BLaER1 (cell line): ENCODE measurements at regions not wholly inside any gene's neighbourhood (a gene's known extent, or its start where the extent isn't known, plus 50 kb on each side); places are given as distances from the start of the nearest gene placed in this dataset.

Experiments used
- H3K27ac ChIP-seq: shearing (Covaris generic); formaldehyde crosslinking; 2 replicates; pipeline ENCODE4 v1.8.1; 2022
- H3K27me3 ChIP-seq: shearing (Covaris generic); formaldehyde crosslinking; 2 replicates; pipeline ENCODE4 v1.8.1; 2022
- H3K36me3 ChIP-seq: shearing (Covaris generic); formaldehyde crosslinking; 2 replicates; pipeline ENCODE4 v1.8.1; 2022
- H3K4me1 ChIP-seq: shearing (Covaris generic); formaldehyde crosslinking; 2 replicates; pipeline ENCODE4 v1.8.1; 2022
- H3K4me2 ChIP-seq: shearing (Covaris generic); formaldehyde crosslinking; 2 replicates; pipeline ENCODE4 v1.8.1; 2022
- H3K4me3 ChIP-seq: shearing (Covaris generic); formaldehyde crosslinking; 2 replicates; pipeline ENCODE4 v1.8.1; 2022
- H3K9ac ChIP-seq: shearing (Covaris generic); formaldehyde crosslinking; 2 replicates; pipeline ENCODE4 v1.8.1; 2022
- H3K9me3 ChIP-seq: shearing (Covaris generic); formaldehyde crosslinking; 2 replicates; pipeline ENCODE4 v1.8.1; 2022
- H4K20me1 ChIP-seq: shearing (Covaris generic); formaldehyde crosslinking; 2 replicates; pipeline ENCODE4 v1.8.1; 2022
- Cebpa-rat ChIP-seq: shearing (Covaris generic); IDR thresholded peaks from 2 replicates; pipeline ENCODE4 v1.8.1; 2022

GRCh38 chr5:97606531-97606930 is 423.5 kb upstream of the RIOK2 start:
- Histone ChIP-seq H4K20me1 (no peaks in the 10 kb centered on the region), H3K4me3 (no peak overlapping the region), H3K27me3 (no peaks in the 10 kb centered on the region), H3K4me2 (no peak overlapping the region), H3K9me3 (no peaks in the 10 kb centered on the region), H3K9ac (no peak overlapping the region), H3K4me1 (no peaks in the 10 kb centered on the region), H3K27ac (no peak overlapping the region), H3K36me3 (no peaks in the 10 kb centered on the region)
- TF ChIP-seq Cebpa-rat: no peak

DNA sequence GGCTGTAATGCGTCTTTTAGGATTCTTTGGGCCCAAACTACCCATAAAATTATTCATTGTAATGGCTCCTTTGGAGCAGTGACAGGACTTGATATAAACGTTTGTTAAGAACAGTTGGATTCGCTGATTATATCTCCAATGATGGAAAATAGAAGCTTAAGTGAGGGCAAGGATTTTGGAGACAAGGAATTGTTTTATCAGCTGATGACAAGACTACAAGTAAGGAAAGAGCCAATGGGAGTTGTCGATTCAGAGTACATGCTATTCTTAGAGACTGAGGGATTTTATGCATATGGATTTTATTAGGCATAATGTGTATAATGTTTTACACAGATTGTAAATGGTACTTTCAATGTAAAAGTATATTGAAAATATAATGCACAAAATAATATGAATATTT is 425.5 kb upstream of the RIOK2 start:
- no peak for TF ChIP-seq Cebpa-rat
- Histone ChIP-seq H3K4me2 (no peak overlapping the region), H4K20me1 (no peaks in the 10 kb centered on the region), H3K9ac (no peak overlapping the region), H3K9me3 (no peaks in the 10 kb centered on the region), H3K4me3 (no peak overlapping the region), H3K27me3 (no peaks in the 10 kb centered on the region), H3K4me1 (no peaks in the 10 kb centered on the region), H3K27ac (no peak overlapping the region), H3K36me3 (no peaks in the 10 kb centered on the region)

GRCh38 chr5:97618721-97619120 is 435.7 kb upstream of the RIOK2 start:
- H3K36me3 ChIP-seq: no peaks in the 10 kb centered on the region
- H3K4me1 ChIP-seq: no peaks in the 10 kb centered on the region
- TF ChIP-seq Cebpa-rat: no peak
- no peak overlapping the region for H3K27ac ChIP-seq
- H3K4me2 ChIP-seq: no peak overlapping the region
- no peak overlapping the region for H3K9ac ChIP-seq
- no peaks in the 10 kb centered on the region for H3K27me3 ChIP-seq
- H3K9me3 ChIP-seq: no peaks in the 10 kb centered on the region
- no peaks in the 10 kb centered on the region for H4K20me1 ChIP-seq
- H3K4me3 ChIP-seq: no peak overlapping the region

GRCh38 chr5:97623441-97623840 is 440.4 kb upstream of the RIOK2 start:
- Histone ChIP-seq H3K27ac (no peak overlapping the region), H3K4me3 (no peak overlapping the region), H3K4me1 (no peaks in the 10 kb centered on the region), H3K9ac (no peak overlapping the region), H4K20me1 (no peaks in the 10 kb centered on the region), H3K9me3 (no peaks in the 10 kb centered on the region), H3K4me2 (no peak overlapping the region), H3K27me3 (no peaks in the 10 kb centered on the region), H3K36me3 (no peaks in the 10 kb centered on the region)
- TF ChIP-seq Cebpa-rat: no peak

DNA sequence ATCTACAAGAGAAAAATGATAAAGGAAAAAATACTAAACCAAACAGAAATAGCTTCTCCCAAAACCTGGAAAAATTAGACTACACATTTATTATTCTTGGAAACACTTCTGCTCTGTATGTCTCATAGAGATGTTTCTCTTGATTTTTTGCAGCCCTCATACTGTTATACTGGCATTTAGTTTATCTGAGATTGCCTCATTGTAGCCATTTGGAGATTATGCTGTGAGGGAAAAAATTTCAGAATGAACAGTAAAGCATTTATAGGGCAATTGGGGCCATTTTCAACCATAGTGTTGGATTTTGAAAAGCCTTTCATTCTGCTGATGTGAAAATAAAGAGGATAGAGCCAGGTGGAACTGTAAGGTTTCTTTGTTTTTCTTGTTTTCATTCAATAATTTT is 441.8 kb upstream of the RIOK2 start:
- Histone ChIP-seq H3K27ac (no peak overlapping the region), H3K4me3 (no peak overlapping the region), H3K4me2 (no peak overlapping the region), H3K36me3 (no peaks in the 10 kb centered on the region), H3K9ac (no peak overlapping the region), H4K20me1 (no peaks in the 10 kb centered on the region), H3K4me1 (no peaks in the 10 kb centered on the region), H3K9me3 (no peaks in the 10 kb centered on the region), H3K27me3 (no peaks in the 10 kb centered on the region)
- no peak for TF ChIP-seq Cebpa-rat

GRCh38 chr5:97627272-97627671 is 444.2 kb upstream of the RIOK2 start:
- Histone ChIP-seq H3K4me2 (no peak overlapping the region), H4K20me1 (no peaks in the 10 kb centered on the region), H3K36me3 (no peaks in the 10 kb centered on the region), H3K9ac (no peak overlapping the region), H3K27me3 (no peaks in the 10 kb centered on the region), H3K9me3 (no peaks in the 10 kb centered on the region), H3K4me3 (no peak overlapping the region), H3K4me1 (no peaks in the 10 kb centered on the region), H3K27ac (no peak overlapping the region)
- TF ChIP-seq Cebpa-rat: no peak

- H3K4me1 ChIP-seq: no peaks in the 10 kb centered on the region
- no peak overlapping the region for H3K27ac ChIP-seq
- no peak for TF ChIP-seq Cebpa-rat
- H3K27me3 ChIP-seq: no peaks in the 10 kb centered on the region
- no peaks in the 10 kb centered on the region for H4K20me1 ChIP-seq
- H3K36me3 ChIP-seq: no peaks in the 10 kb centered on the region
- H3K4me3 ChIP-seq: no peak overlapping the region
- H3K9me3 ChIP-seq: no peaks in the 10 kb centered on the region
- H3K9ac ChIP-seq: no peak overlapping the region
- H3K4me2 ChIP-seq: no peak overlapping the region
These were observed 445.0 kb upstream of the RIOK2 start for GRCh38 chr5:97628031-97628430.

DNA sequence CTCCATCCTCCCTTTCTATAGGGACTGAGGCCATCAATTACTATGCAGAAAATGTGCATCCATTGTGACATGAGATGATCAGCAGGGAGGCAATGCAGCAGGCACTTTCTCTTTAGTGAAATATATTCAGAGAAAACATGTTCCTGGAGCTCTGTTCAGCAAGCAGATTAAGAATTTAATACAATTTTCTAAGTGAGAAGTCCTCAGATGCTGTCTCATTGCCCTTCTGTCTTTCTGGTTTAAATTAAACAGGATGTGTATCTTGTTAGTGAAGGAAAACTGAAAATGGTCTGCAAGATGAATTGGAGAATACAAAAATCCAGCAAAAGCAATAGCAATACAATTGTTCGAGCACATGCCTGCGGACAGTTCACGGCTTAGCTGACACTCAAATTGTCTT is 445.8 kb upstream of the RIOK2 start:
- no peaks in the 10 kb centered on the region for H3K27me3 ChIP-seq
- H3K9ac ChIP-seq: no peak overlapping the region
- no peaks in the 10 kb centered on the region for H3K4me1 ChIP-seq
- H3K4me2 ChIP-seq: no peak overlapping the region
- H3K36me3 ChIP-seq: no peaks in the 10 kb centered on the region
- no peaks in the 10 kb centered on the region for H3K9me3 ChIP-seq
- no peaks in the 10 kb centered on the region for H4K20me1 ChIP-seq
- no peak overlapping the region for H3K27ac ChIP-seq
- TF ChIP-seq Cebpa-rat: no peak
- H3K4me3 ChIP-seq: no peak overlapping the region

GRCh38 chr5:97629276-97629675 is 446.2 kb upstream of the RIOK2 start:
- Histone ChIP-seq H3K9ac (no peak overlapping the region), H3K4me3 (no peak overlapping the region), H3K4me1 (no peaks in the 10 kb centered on the region), H3K27me3 (no peaks in the 10 kb centered on the region), H4K20me1 (no peaks in the 10 kb centered on the region), H3K9me3 (no peaks in the 10 kb centered on the region), H3K4me2 (no peak overlapping the region), H3K27ac (no peak overlapping the region), H3K36me3 (no peaks in the 10 kb centered on the region)
- TF ChIP-seq Cebpa-rat: no peak

DNA sequence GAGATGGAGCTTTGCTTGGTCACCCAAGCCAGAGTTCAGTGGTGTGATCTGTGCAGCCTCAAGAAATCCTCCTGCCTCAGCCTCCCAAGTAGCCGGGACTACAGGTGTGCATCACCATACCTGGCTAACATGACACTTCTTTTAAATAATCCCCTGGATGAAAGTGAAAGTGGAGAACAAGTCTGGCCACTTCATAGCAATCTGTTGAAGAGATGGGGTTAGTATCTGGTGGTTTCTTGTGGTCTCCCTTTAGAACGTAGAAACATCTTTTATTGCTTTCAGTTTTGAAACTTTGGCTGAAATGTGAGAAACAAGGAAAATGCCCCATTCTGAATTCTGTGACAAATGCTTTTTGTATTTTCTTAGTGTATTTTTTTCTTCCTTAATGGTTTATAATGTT is 452.5 kb upstream of the RIOK2 start:
- H3K9ac ChIP-seq: no peak overlapping the region

DNA sequence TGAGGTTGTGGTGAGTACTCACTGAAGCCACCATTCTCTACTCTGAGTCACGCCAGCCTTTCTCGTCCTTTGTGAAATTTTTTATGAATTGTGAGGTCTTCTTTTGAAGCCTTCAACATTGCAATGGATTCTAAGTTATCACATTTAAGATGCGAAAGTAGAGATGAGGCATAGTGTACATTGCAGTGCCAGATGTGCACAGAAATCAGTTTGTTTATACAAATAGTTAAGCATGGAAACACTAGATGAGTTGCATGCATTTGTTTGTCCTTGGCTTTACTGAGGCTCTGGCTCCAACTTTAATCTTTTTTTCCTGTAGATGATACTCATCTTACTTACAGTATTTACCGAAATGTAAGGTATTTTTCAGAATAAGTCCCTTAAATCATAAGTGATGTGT is 453.7 kb upstream of the RIOK2 start:
- no peaks in the 10 kb centered on the region for H4K20me1 ChIP-seq
- H3K9me3 ChIP-seq: no peaks in the 10 kb centered on the region
- peaks cover 6% of the 10 kb centered on the region; the same call in 1 of the 2 replicates for H3K4me1 ChIP-seq
- H3K27ac ChIP-seq: no peak overlapping the region
- no peaks in the 10 kb centered on the region for H3K27me3 ChIP-seq
- H3K4me2 ChIP-seq: no peak overlapping the region
- H3K4me3 ChIP-seq: no peak overlapping the region
- H3K36me3 ChIP-seq: no peaks in the 10 kb centered on the region
- no peak for TF ChIP-seq Cebpa-rat
- H3K9ac ChIP-seq: no peak overlapping the region

More for the DNA sequence above, 452.5 kb upstream of the RIOK2 start:
- Histone ChIP-seq H4K20me1 (no peaks in the 10 kb centered on the region), H3K4me3 (no peak overlapping the region), H3K27me3 (no peaks in the 10 kb centered on the region), H3K27ac (no peak overlapping the region), H3K4me1 (peaks cover 5% of the 10 kb centered on the region; the same call in 1 of the 2 replicates), H3K9me3 (no peaks in the 10 kb centered on the region), H3K36me3 (no peaks in the 10 kb centered on the region), H3K4me2 (no peak overlapping the region)
- TF ChIP-seq Cebpa-rat: no peak
